ENCODE measurements at regions not wholly inside any gene's neighbourhood (a gene's known extent, or its start where the extent isn't known, plus 50 kb on each side); places are given as distances from the start of the nearest gene placed in this dataset.

- peaks cover 3 to 9% (median 6%) of the 10 kb centered on the region in 7 donors for H3K9me3 Mint-ChIP-seq
- Histone ChIP-seq H2AFZ (ENCODE audit: insufficient read depth, low read depth, low read length, poor library complexity, severe bottlenecking) (no peak overlapping the region), H3K4me1 (ENCODE audit: control insufficient read depth in 1 of 2, insufficient read depth in 2 of 2, low read length in 2 of 2) (no peaks in the 10 kb centered on the region), H3K79me2 (ENCODE audit: insufficient read depth, low read length) (no peaks in the 10 kb centered on the region), H3K27ac (ENCODE audit: low read depth in 1 of 2, low read length in 2 of 2) (no peak overlapping the region), H3K9me3 (replicated peaks in 1 of 2; ENCODE audit: control insufficient read depth in 1 of 2, insufficient read depth in 1 of 2, low read length in 2 of 2) (peaks cover 0 to 4% of the 10 kb centered on the region in 2 donors), H4K20me1 (ENCODE audit: insufficient read depth, low read length) (no peaks in the 10 kb centered on the region), H3K27me3 (ENCODE audit: control insufficient read depth in 2 of 2, insufficient read depth in 2 of 2, low read length in 2 of 2) (no peaks in the 10 kb centered on the region), H3K4me2 (replicated peaks; ENCODE audit: extremely low read depth, low read length, poor library complexity, severe bottlenecking) (no peak overlapping the region), H3K9ac (ENCODE audit: insufficient read depth, low read length, poor library complexity, severe bottlenecking) (no peak overlapping the region), H3K4me3 (replicated peaks in 1 of 3; ENCODE audit: low read depth in 2 of 3, low read length in 3 of 3) (no peak overlapping the region), H3K36me3 (replicated peaks in 1 of 2; ENCODE audit: control insufficient read depth in 1 of 2, insufficient read depth in 2 of 2, low read length in 2 of 2) (no peaks in the 10 kb centered on the region)
- H3K27me3 Mint-ChIP-seq (ENCODE audit: low read depth in 3 of 3), result peaks cover 0 to 1% (median 0%) of the 10 kb centered on the region in 3 donors
- intact Hi-C loops (cut with micrococcal nuclease), result no loop called here
- no peak for DNase-seq
- TF ChIP-seq CTCF (IDR thresholded peaks at IDR 0.05), result no peak
- 100% methylated on average over 2 of the region's 3 CpGs for WGBS (ENCODE audit: insufficient coverage)
- no peaks in the 10 kb centered on the region for H3K36me3 Mint-ChIP-seq
- H3K4me1 Mint-ChIP-seq, result no peaks in the 10 kb centered on the region
- no peak overlapping the region for H3K27ac Mint-ChIP-seq
- H3K4me3 Mint-ChIP-seq, result no peak overlapping the region
Measured at GRCh38 chr14:85165094-85165493, 364.9 kb upstream of the FLRT2 start.

GRCh38 chr14:85169381-85169780 lies 360.6 kb upstream of the FLRT2 start:
- Histone ChIP-seq H4K20me1 (ENCODE audit: insufficient read depth, low read length) (no peaks in the 10 kb centered on the region), H3K9ac (ENCODE audit: insufficient read depth, low read length, poor library complexity, severe bottlenecking) (no peak overlapping the region), H3K27me3 (ENCODE audit: control insufficient read depth in 2 of 2, insufficient read depth in 2 of 2, low read length in 2 of 2) (no peaks in the 10 kb centered on the region), H2AFZ (ENCODE audit: insufficient read depth, low read depth, low read length, poor library complexity, severe bottlenecking) (no peak overlapping the region), H3K27ac (ENCODE audit: low read depth in 1 of 2, low read length in 2 of 2) (no peak overlapping the region), H3K36me3 (replicated peaks in 1 of 2; ENCODE audit: control insufficient read depth in 1 of 2, insufficient read depth in 2 of 2, low read length in 2 of 2) (no peaks in the 10 kb centered on the region), H3K9me3 (replicated peaks in 1 of 2; ENCODE audit: control insufficient read depth in 1 of 2, insufficient read depth in 1 of 2, low read length in 2 of 2) (no peaks in the 10 kb centered on the region), H3K79me2 (ENCODE audit: insufficient read depth, low read length) (no peaks in the 10 kb centered on the region), H3K4me2 (replicated peaks; ENCODE audit: extremely low read depth, low read length, poor library complexity, severe bottlenecking) (no peak overlapping the region), H3K4me3 (replicated peaks in 1 of 3; ENCODE audit: low read depth in 2 of 3, low read length in 3 of 3) (no peak overlapping the region), H3K4me1 (ENCODE audit: control insufficient read depth in 1 of 2, insufficient read depth in 2 of 2, low read length in 2 of 2) (no peaks in the 10 kb centered on the region)
- TF ChIP-seq CTCF (IDR thresholded peaks at IDR 0.05), result no peak
- intact Hi-C loops (cut with micrococcal nuclease), result no loop called here
- Mint-ChIP-seq H3K27me3 (ENCODE audit: low read depth in 3 of 3) (peaks cover 0 to 1% (median 0%) of the 10 kb centered on the region in 3 donors), H3K4me3 (no peak overlapping the region), H3K27ac (no peak overlapping the region), H3K9me3 (peaks cover 0 to 5% (median 1%) of the 10 kb centered on the region in 7 donors), H3K4me1 (no peaks in the 10 kb centered on the region), H3K36me3 (no peaks in the 10 kb centered on the region)
- no peak for DNase-seq

Data from CD14-positive monocyte (primary cell).